ENCODE measurements at regions not wholly inside any gene's neighbourhood (a gene's known extent, or its start where the extent isn't known, plus 50 kb on each side); places are given as distances from the start of the nearest gene placed in this dataset.

DNA sequence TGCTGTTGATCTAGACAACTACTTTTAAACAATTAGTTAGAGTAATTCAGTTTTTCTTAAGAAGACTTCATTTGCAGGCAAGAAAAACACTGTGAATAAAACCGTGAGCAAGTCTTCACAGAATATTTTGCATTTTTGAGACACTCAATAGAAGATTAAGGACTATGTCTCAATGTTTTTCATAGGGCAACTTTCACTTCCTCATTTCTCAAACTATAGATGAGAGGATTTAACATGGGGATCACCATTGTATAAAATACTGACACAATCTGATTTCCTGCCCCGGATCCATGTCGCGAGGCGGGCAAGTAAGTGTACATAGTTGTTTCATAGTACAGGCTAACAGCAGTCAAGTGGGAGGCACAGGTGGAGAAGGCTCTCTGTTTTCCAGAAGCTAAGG lies 108.8 kb upstream of the IGSF1 start:
- Histone ChIP-seq H3K4me1 (ENCODE audit: control insufficient read depth, low read length) (no peaks in the 10 kb centered on the region), H3K79me2 (ENCODE audit: control insufficient read depth, low read length) (no peaks in the 10 kb centered on the region), H3K27me3 (ENCODE audit: control insufficient read depth, low read length) (no peaks in the 10 kb centered on the region), H3K4me2 (ENCODE audit: low read length) (no peak overlapping the region), H3K36me3 (ENCODE audit: control insufficient read depth, low read length) (no peaks in the 10 kb centered on the region), H3K27ac (ENCODE audit: low read depth, low read length) (no peak overlapping the region), H4K20me1 (ENCODE audit: control insufficient read depth, insufficient read depth, low read depth, low read length) (no peaks in the 10 kb centered on the region), H3K9me3 (ENCODE audit: control insufficient read depth, insufficient read depth, low read length) (no peaks in the 10 kb centered on the region), H3K9me2 (replicated peaks; ENCODE audit: control insufficient read depth, low read length) (no peaks in the 10 kb centered on the region), H3K4me3 (ENCODE audit: low read length) (no peak overlapping the region), H3F3A (ENCODE audit: control insufficient read depth, insufficient read depth) (no peaks in the 10 kb centered on the region)
- no peak for TF ChIP-seq EZH2phosphoT487 (IDR thresholded peaks at IDR 0.05; ENCODE audit: borderline replicate concordance, low read length)
- TF ChIP-seq, protein P1, sequence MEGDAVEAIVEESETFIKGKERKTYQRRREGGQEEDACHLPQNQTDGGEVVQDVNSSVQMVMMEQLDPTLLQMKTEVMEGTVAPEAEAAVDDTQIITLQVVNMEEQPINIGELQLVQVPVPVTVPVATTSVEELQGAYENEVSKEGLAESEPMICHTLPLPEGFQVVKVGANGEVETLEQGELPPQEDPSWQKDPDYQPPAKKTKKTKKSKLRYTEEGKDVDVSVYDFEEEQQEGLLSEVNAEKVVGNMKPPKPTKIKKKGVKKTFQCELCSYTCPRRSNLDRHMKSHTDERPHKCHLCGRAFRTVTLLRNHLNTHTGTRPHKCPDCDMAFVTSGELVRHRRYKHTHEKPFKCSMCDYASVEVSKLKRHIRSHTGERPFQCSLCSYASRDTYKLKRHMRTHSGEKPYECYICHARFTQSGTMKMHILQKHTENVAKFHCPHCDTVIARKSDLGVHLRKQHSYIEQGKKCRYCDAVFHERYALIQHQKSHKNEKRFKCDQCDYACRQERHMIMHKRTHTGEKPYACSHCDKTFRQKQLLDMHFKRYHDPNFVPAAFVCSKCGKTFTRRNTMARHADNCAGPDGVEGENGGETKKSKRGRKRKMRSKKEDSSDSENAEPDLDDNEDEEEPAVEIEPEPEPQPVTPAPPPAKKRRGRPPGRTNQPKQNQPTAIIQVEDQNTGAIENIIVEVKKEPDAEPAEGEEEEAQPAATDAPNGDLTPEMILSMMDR (IDR thresholded peaks at IDR 0.05; ENCODE audit: low read depth, low read length, poor library complexity, severe bottlenecking): no peak

DNA sequence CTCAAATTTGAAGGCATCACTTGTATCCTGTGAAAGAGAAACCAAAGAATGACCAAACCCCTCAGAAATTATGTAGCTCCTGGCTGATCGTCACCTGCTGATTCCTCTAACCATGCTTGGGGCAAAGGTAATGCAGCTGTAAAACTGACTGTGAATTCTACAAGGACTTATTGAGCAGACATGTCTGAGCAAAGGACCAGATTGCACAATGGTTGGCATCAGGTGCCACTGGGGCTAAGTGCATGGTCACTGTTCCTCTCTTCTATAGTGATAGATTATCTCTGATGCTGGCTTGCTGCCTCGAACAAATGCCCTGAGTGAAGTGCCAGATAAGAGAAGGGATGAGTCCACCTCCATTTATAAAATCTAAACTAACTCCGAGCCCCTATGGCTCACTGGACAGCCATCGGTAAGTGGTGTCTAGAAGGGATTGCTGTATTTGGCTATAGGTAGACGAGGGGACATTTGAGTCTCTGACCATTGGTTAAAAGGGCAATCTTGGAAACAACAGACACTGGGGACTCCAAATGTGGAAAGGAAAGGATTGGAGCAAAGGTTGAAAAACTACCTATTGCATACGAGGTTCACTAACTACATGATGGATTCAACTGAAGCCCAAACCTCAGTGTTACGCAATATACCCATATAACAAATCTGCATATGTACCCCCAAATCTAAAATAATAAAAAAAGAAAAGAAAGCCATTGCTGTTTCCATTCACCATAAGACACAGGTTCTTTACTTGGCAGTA lies 110.7 kb upstream of the IGSF1 start:
- no peak overlapping the region for H3K4me3 ChIP-seq (ENCODE audit: low read length)
- H3F3A ChIP-seq (ENCODE audit: control insufficient read depth, insufficient read depth): no peaks in the 10 kb centered on the region
- TF ChIP-seq EZH2phosphoT487 (IDR thresholded peaks at IDR 0.05; ENCODE audit: borderline replicate concordance, low read length): no peak
- TF ChIP-seq, protein P1 (IDR thresholded peaks at IDR 0.05; ENCODE audit: low read depth, low read length, poor library complexity, severe bottlenecking): no peak
- no peak overlapping the region for H3K27ac ChIP-seq (ENCODE audit: low read depth, low read length)
- no peak overlapping the region for H3K4me2 ChIP-seq (ENCODE audit: low read length)
- no peaks in the 10 kb centered on the region for H3K9me3 ChIP-seq (ENCODE audit: control insufficient read depth, insufficient read depth, low read length)
- no peaks in the 10 kb centered on the region for H3K36me3 ChIP-seq (ENCODE audit: control insufficient read depth, low read length)
- no peaks in the 10 kb centered on the region for H3K79me2 ChIP-seq (ENCODE audit: control insufficient read depth, low read length)
- H4K20me1 ChIP-seq (ENCODE audit: control insufficient read depth, insufficient read depth, low read depth, low read length): no peaks in the 10 kb centered on the region
- H3K27me3 ChIP-seq (ENCODE audit: control insufficient read depth, low read length): no peaks in the 10 kb centered on the region
- H3K4me1 ChIP-seq (ENCODE audit: control insufficient read depth, low read length): no peaks in the 10 kb centered on the region
- no peaks in the 10 kb centered on the region for H3K9me2 ChIP-seq (replicated peaks; ENCODE audit: control insufficient read depth, low read length)

DNA sequence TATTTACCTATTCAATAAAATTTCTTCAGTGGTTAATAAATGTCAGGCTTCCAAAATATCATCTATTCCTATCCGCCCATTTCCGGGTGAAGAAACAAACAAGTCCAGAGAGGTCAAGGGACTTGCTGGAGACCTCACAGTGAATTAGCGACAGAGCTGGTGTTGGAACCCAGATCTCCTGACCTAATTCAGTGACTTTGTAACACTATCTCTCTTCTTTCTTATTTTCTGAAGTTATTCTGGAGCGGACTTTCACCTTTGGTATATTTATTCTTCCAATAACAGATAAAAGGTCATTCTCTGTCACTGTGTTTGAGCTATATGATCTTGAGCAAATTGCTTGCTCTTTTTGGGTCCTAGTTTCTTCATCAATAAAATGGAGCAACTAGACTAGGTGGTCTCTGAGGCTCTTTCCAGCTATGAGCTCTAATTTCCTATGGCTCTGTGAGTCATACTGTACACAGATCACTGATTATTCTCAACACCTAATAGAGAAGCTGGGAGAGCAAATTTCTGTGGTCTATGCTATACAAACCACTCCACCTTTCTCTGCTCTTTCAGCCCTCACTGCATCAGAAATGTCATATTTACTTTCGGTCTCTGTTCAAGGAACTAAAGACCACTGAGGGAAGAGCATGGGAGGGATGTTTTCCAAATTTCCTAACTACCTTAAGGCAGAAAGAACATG lies 113.2 kb upstream of the IGSF1 start:
- no peak overlapping the region for H3K4me3 ChIP-seq (ENCODE audit: low read length)
- H3F3A ChIP-seq (ENCODE audit: control insufficient read depth, insufficient read depth): no peaks in the 10 kb centered on the region
- no peaks in the 10 kb centered on the region for H3K9me3 ChIP-seq (ENCODE audit: control insufficient read depth, insufficient read depth, low read length)
- H3K4me2 ChIP-seq (ENCODE audit: low read length): no peak overlapping the region
- no peak overlapping the region for H3K27ac ChIP-seq (ENCODE audit: low read depth, low read length)
- no peaks in the 10 kb centered on the region for H4K20me1 ChIP-seq (ENCODE audit: control insufficient read depth, insufficient read depth, low read depth, low read length)
- TF ChIP-seq, protein P1 (IDR thresholded peaks at IDR 0.05; ENCODE audit: low read depth, low read length, poor library complexity, severe bottlenecking): no peak
- TF ChIP-seq EZH2phosphoT487 (IDR thresholded peaks at IDR 0.05; ENCODE audit: borderline replicate concordance, low read length): no peak
- no peaks in the 10 kb centered on the region for H3K79me2 ChIP-seq (ENCODE audit: control insufficient read depth, low read length)
- no peaks in the 10 kb centered on the region for H3K27me3 ChIP-seq (ENCODE audit: control insufficient read depth, low read length)
- H3K4me1 ChIP-seq (ENCODE audit: control insufficient read depth, low read length): no peaks in the 10 kb centered on the region
- H3K36me3 ChIP-seq (ENCODE audit: control insufficient read depth, low read length): no peaks in the 10 kb centered on the region
- H3K9me2 ChIP-seq (replicated peaks; ENCODE audit: control insufficient read depth, low read length): no peaks in the 10 kb centered on the region

Measured in DOHH2 (cell line).